ENCODE measurements at regions not wholly inside any gene's neighbourhood (a gene's known extent, or its start where the extent isn't known, plus 50 kb on each side); places are given as distances from the start of the nearest gene placed in this dataset.

- no peak for TF ChIP-seq GATA3 (IDR thresholded peaks at IDR 0.05; ENCODE audit: low read depth, low read length)
- TF ChIP-seq GATA2 (IDR thresholded peaks at IDR 0.05; ENCODE audit: low read depth, low read length): no peak
Observed at GRCh38 chr4:188429965-188430364, 290.7 kb downstream of the TRIML1 start.

- no peak for TF ChIP-seq GATA3 (IDR thresholded peaks at IDR 0.05; ENCODE audit: low read depth, low read length)
- TF ChIP-seq GATA2 (IDR thresholded peaks at IDR 0.05; ENCODE audit: low read depth, low read length): no peak
Observed at GRCh38 chr4:188430384-188430783, 291.1 kb downstream of the TRIML1 start.

DNA sequence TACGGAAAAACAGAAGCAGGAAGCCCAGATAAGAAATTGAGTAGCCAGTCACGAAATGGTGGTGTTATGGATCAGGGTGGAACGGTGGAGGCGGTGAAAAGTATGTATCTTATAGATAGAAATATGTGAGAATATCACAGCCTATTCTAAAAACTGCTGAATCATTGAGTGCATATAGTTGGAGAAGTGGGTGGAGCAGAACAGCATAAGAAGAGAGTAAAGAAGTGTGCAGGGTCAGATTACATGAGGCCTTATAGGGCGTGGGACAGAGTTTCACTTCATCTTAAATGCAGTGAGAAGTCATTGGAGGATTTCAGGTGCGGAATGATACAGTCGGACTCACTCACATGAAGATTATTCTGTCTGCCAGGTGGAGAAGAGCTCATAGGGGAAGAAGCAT, 293.1 kb downstream of the TRIML1 start:
- TF ChIP-seq GATA2 (IDR thresholded peaks at IDR 0.05; ENCODE audit: low read depth, low read length) (no peak), GATA3 (IDR thresholded peaks at IDR 0.05; ENCODE audit: low read depth, low read length) (no peak)

- TF ChIP-seq GATA3 (IDR thresholded peaks at IDR 0.05; ENCODE audit: low read depth, low read length) (no peak), GATA2 (IDR thresholded peaks at IDR 0.05; ENCODE audit: low read depth, low read length) (no peak)
Observed at GRCh38 chr4:188433741-188434315, 294.6 kb downstream of the TRIML1 start.

DNA sequence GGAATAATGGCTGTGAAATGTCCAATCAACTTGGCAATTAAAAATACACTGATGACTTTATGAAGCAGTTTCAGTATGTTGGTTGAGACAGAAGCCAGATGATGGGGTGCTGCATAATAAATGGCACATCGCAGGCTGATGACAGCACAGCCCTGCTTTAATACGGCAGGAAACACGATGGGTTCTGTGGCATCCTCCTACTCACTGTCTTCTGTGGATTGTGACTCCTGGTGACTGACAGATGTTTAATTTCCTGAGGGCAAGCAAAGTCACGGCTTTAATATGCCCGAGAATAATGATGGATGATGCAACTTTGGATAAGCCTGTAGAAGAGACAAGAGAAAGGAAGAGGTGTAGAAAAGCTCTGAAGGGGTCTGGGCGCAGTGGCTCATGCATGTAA, 295.4 kb downstream of the TRIML1 start:
- TF ChIP-seq GATA3 (IDR thresholded peaks at IDR 0.05; ENCODE audit: low read depth, low read length) (no peak), GATA2 (IDR thresholded peaks at IDR 0.05; ENCODE audit: low read depth, low read length) (no peak)

GRCh38 chr4:188435381-188435780, 296.1 kb downstream of the TRIML1 start:
- no peak for TF ChIP-seq GATA2 (IDR thresholded peaks at IDR 0.05; ENCODE audit: low read depth, low read length)
- TF ChIP-seq GATA3 (IDR thresholded peaks at IDR 0.05; ENCODE audit: low read depth, low read length): no peak

- TF ChIP-seq GATA3 (IDR thresholded peaks at IDR 0.05; ENCODE audit: low read depth, low read length) (no peak), GATA2 (IDR thresholded peaks at IDR 0.05; ENCODE audit: low read depth, low read length) (no peak)
Observed at GRCh38 chr4:188437535-188437934, 298.3 kb downstream of the TRIML1 start.

GRCh38 chr4:188439641-188440311, 300.5 kb downstream of the TRIML1 start:
- no peak for TF ChIP-seq GATA3 (IDR thresholded peaks at IDR 0.05; ENCODE audit: low read depth, low read length)
- no peak for TF ChIP-seq GATA2 (IDR thresholded peaks at IDR 0.05; ENCODE audit: low read depth, low read length)

- no peak for TF ChIP-seq GATA3 (IDR thresholded peaks at IDR 0.05; ENCODE audit: low read depth, low read length)
- no peak for TF ChIP-seq GATA2 (IDR thresholded peaks at IDR 0.05; ENCODE audit: low read depth, low read length)
Observed at GRCh38 chr4:188444500-188444899, 305.3 kb downstream of the TRIML1 start.

- no peak for TF ChIP-seq GATA2 (IDR thresholded peaks at IDR 0.05; ENCODE audit: low read depth, low read length)
- TF ChIP-seq GATA3 (IDR thresholded peaks at IDR 0.05; ENCODE audit: low read depth, low read length): no peak
Observed at GRCh38 chr4:188450571-188450970, 311.3 kb downstream of the TRIML1 start.

DNA sequence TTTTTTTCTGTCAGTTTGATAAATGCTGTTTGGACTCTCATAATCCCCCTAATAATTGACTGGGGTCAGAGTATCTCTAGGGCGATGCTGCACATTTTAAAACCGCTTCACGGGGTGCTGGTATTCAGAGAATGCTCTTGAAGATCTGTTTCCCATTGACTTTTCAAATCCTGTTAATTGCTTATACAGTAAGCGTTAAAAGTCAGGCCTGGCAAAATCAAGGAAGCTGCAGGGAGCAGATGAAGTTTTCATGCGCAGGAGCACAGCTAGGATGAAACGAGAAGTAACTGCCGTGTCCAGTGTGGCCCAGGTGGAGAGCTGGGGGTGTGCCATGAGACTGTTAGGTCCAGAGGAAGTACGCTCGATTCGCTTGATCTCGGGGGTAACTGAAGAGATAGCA, 312.9 kb downstream of the TRIML1 start:
- TF ChIP-seq GATA3 (IDR thresholded peaks at IDR 0.05; ENCODE audit: low read depth, low read length) (no peak), GATA2 (IDR thresholded peaks at IDR 0.05; ENCODE audit: low read depth, low read length) (no peak)

GRCh38 chr4:188454575-188454974, 315.3 kb downstream of the TRIML1 start:
- TF ChIP-seq GATA2 (IDR thresholded peaks at IDR 0.05; ENCODE audit: low read depth, low read length) (no peak), GATA3 (IDR thresholded peaks at IDR 0.05; ENCODE audit: low read depth, low read length) (no peak)

DNA sequence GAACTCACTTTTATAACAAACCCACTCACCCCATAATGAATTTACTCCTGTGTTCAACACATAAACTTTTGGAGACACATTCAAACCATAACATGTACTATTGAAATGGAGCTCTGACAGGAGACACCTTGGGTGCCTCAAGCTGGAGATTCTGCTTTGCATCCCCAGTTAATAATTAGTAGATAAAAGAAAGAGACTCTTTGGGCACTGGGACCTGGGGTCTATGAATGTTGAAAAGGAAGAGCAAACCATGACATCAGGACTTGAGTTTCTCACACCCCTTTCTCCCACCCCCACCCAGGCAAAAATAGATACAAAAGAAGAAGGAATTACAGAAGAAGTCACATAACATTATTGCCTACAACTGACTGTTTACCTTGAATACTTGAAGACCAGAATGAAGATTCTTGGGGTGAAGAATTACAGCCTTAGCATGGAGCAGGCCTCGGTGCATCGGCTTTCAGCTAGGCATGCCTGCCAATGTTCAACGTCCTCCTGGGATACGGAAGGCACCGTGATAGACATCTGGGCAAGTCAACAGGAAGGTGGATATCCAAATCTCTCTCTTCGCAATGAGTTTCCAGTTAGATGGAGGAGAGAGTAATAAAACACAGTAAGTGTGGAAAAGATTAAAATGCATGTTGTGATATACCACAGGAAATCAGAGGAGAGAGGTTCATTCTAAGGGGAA, 316.0 kb downstream of the TRIML1 start:
- TF ChIP-seq GATA3 (IDR thresholded peaks at IDR 0.05; ENCODE audit: low read depth, low read length) (no peak), GATA2 (IDR thresholded peaks at IDR 0.05; ENCODE audit: low read depth, low read length) (no peak)

DNA sequence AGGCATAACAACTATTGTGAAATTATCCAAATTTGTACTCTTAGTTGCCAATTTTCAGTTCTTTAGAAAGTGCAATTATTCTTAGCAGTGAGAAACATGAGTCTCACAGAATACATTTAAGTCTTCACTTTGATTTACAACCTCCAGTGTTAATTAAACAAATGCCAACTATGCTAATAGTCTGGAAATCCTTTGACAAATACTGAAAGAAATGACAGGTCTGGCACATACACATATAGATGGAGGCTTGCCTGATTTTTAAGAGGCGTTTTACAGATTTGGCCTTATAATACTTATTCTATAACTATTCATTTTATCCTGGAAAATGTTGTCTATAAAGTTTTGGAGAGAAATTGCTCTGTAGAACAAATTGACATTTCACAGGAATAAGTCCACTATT, 320.1 kb downstream of the TRIML1 start:
- TF ChIP-seq GATA2 (IDR thresholded peaks at IDR 0.05; ENCODE audit: low read depth, low read length): no peak
- no peak for TF ChIP-seq GATA3 (IDR thresholded peaks at IDR 0.05; ENCODE audit: low read depth, low read length)

DNA sequence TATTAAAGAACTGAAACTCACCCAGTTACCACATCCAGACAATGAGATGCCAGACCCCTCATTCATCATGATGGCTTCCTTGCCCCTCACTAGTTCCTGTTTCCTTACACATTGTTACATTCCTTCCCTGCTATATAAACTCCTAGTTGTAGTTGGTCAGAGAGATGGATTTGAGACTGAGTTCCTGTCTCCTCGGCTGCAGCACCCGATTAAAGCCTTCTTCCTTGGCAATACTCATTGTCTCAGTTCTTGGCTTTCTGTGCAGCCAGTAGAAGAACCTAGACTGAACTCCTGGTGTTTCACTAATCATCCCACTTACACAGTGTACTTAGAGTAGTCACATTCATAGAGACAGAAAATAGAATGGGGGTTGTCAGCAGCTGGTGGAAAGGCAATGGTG, 324.7 kb downstream of the TRIML1 start:
- TF ChIP-seq GATA2 (IDR thresholded peaks at IDR 0.05; ENCODE audit: low read depth, low read length) (no peak), GATA3 (IDR thresholded peaks at IDR 0.05; ENCODE audit: low read depth, low read length) (no peak)

All from SH-SY5Y (cell line).